ENCODE measurements at regions not wholly inside any gene's neighbourhood (a gene's known extent, or its start where the extent isn't known, plus 50 kb on each side); places are given as distances from the start of the nearest gene placed in this dataset.
A peak's percentile ranks its signal among the peaks of the same experiment; 100 is the strongest.

GRCh38 chr7:153524070-153524601 lies 528.1 kb upstream of the DPP6 start:
- Histone ChIP-seq H3K27me3 (ENCODE audit: control insufficient read depth, insufficient read depth, low read length) (no peaks in the 10 kb centered on the region), H3K9me3 (ENCODE audit: control insufficient read depth, low read depth, low read length) (no peaks in the 10 kb centered on the region), H3K36me3 (ENCODE audit: control insufficient read depth, insufficient read depth, low read length) (no peaks in the 10 kb centered on the region), H3K4me3 (ENCODE audit: low read length) (no peak overlapping the region), H3K27ac (ENCODE audit: low read length) (no peak overlapping the region), H3K4me1 (ENCODE audit: control insufficient read depth, insufficient read depth, low read length) (no peaks in the 10 kb centered on the region)
- WGBS (ENCODE audit: insufficient coverage, low lambda C conversion rate), result no CpG with 5 or more reads among the region's 9 CpGs
- peak in 1 of 2 donors; percentile 4 for DNase-seq

GRCh38 chr7:153529100-153529499 lies 523.1 kb upstream of the DPP6 start:
- Histone ChIP-seq H3K27me3 (ENCODE audit: control insufficient read depth, insufficient read depth, low read length) (no peaks in the 10 kb centered on the region), H3K4me1 (ENCODE audit: control insufficient read depth, insufficient read depth, low read length) (no peaks in the 10 kb centered on the region), H3K4me3 (ENCODE audit: low read length) (no peak overlapping the region), H3K27ac (ENCODE audit: low read length) (no peak overlapping the region), H3K36me3 (ENCODE audit: control insufficient read depth, insufficient read depth, low read length) (no peaks in the 10 kb centered on the region), H3K9me3 (ENCODE audit: control insufficient read depth, low read depth, low read length) (peaks cover 13% of the 10 kb centered on the region)
- no CpG with 5 or more reads among the region's 7 CpGs for WGBS (ENCODE audit: insufficient coverage, low lambda C conversion rate)
- DNase-seq, result no peak

GRCh38 chr7:153529651-153530165 lies 522.5 kb upstream of the DPP6 start:
- Histone ChIP-seq H3K27me3 (ENCODE audit: control insufficient read depth, insufficient read depth, low read length) (no peaks in the 10 kb centered on the region), H3K9me3 (ENCODE audit: control insufficient read depth, low read depth, low read length) (peaks cover 13% of the 10 kb centered on the region), H3K4me1 (ENCODE audit: control insufficient read depth, insufficient read depth, low read length) (no peaks in the 10 kb centered on the region), H3K27ac (ENCODE audit: low read length) (no peak overlapping the region), H3K36me3 (ENCODE audit: control insufficient read depth, insufficient read depth, low read length) (no peaks in the 10 kb centered on the region), H3K4me3 (ENCODE audit: low read length) (no peak overlapping the region)
- no CpG with 5 or more reads among the region's 12 CpGs for WGBS (ENCODE audit: insufficient coverage, low lambda C conversion rate)
- DNase-seq, result no peak

- Histone ChIP-seq H3K27me3 (ENCODE audit: control insufficient read depth, insufficient read depth, low read length) (no peaks in the 10 kb centered on the region), H3K9me3 (ENCODE audit: control insufficient read depth, low read depth, low read length) (peaks cover 13% of the 10 kb centered on the region), H3K4me3 (ENCODE audit: low read length) (no peak overlapping the region), H3K27ac (ENCODE audit: low read length) (no peak overlapping the region), H3K4me1 (ENCODE audit: control insufficient read depth, insufficient read depth, low read length) (no peaks in the 10 kb centered on the region), H3K36me3 (ENCODE audit: control insufficient read depth, insufficient read depth, low read length) (no peaks in the 10 kb centered on the region)
- WGBS (ENCODE audit: insufficient coverage, low lambda C conversion rate), result no CpG with 5 or more reads among the region's 9 CpGs
- DNase-seq, result no peak
These were observed 521.8 kb upstream of the DPP6 start for GRCh38 chr7:153530441-153530840.

GRCh38 chr7:153532326-153532725 lies 519.9 kb upstream of the DPP6 start:
- H3K4me1 ChIP-seq (ENCODE audit: control insufficient read depth, insufficient read depth, low read length), result no peaks in the 10 kb centered on the region
- WGBS (ENCODE audit: insufficient coverage, low lambda C conversion rate), result no CpG with 5 or more reads among the region's 2 CpGs
- no peaks in the 10 kb centered on the region for H3K27me3 ChIP-seq (ENCODE audit: control insufficient read depth, insufficient read depth, low read length)
- no peaks in the 10 kb centered on the region for H3K36me3 ChIP-seq (ENCODE audit: control insufficient read depth, insufficient read depth, low read length)
- no peak overlapping the region for H3K4me3 ChIP-seq (ENCODE audit: low read length)
- H3K27ac ChIP-seq (ENCODE audit: low read length), result no peak overlapping the region
- peaks cover 13% of the 10 kb centered on the region for H3K9me3 ChIP-seq (ENCODE audit: control insufficient read depth, low read depth, low read length)
- no peak for DNase-seq

- Histone ChIP-seq H3K27me3 (ENCODE audit: control insufficient read depth, insufficient read depth, low read length) (no peaks in the 10 kb centered on the region), H3K4me1 (ENCODE audit: control insufficient read depth, insufficient read depth, low read length) (no peaks in the 10 kb centered on the region), H3K36me3 (ENCODE audit: control insufficient read depth, insufficient read depth, low read length) (no peaks in the 10 kb centered on the region), H3K27ac (ENCODE audit: low read length) (no peak overlapping the region), H3K9me3 (ENCODE audit: control insufficient read depth, low read depth, low read length) (peaks cover 1% of the 10 kb centered on the region), H3K4me3 (ENCODE audit: low read length) (no peak overlapping the region)
- no CpG with 5 or more reads among the region's 8 CpGs for WGBS (ENCODE audit: insufficient coverage, low lambda C conversion rate)
- DNase-seq, result no peak
These were observed 514.9 kb upstream of the DPP6 start for GRCh38 chr7:153537271-153537670.

- Histone ChIP-seq H3K9me3 (ENCODE audit: control insufficient read depth, low read depth, low read length) (no peaks in the 10 kb centered on the region), H3K27me3 (ENCODE audit: control insufficient read depth, insufficient read depth, low read length) (no peaks in the 10 kb centered on the region), H3K4me1 (ENCODE audit: control insufficient read depth, insufficient read depth, low read length) (no peaks in the 10 kb centered on the region), H3K36me3 (ENCODE audit: control insufficient read depth, insufficient read depth, low read length) (no peaks in the 10 kb centered on the region), H3K4me3 (ENCODE audit: low read length) (no peak overlapping the region), H3K27ac (ENCODE audit: low read length) (no peak overlapping the region)
- DNase-seq, result no peak
- no CpG with 5 or more reads among the region's 2 CpGs for WGBS (ENCODE audit: insufficient coverage, low lambda C conversion rate)
These were observed 510.3 kb upstream of the DPP6 start for GRCh38 chr7:153541903-153542302.

- no peaks in the 10 kb centered on the region for H3K27me3 ChIP-seq (ENCODE audit: control insufficient read depth, insufficient read depth, low read length)
- no peaks in the 10 kb centered on the region for H3K36me3 ChIP-seq (ENCODE audit: control insufficient read depth, insufficient read depth, low read length)
- H3K27ac ChIP-seq (ENCODE audit: low read length), result no peak overlapping the region
- no peak for DNase-seq
- no peaks in the 10 kb centered on the region for H3K4me1 ChIP-seq (ENCODE audit: control insufficient read depth, insufficient read depth, low read length)
- WGBS (ENCODE audit: insufficient coverage, low lambda C conversion rate), result 88% methylated on average over 3 of the region's 5 CpGs
- no peaks in the 10 kb centered on the region for H3K9me3 ChIP-seq (ENCODE audit: control insufficient read depth, low read depth, low read length)
- H3K4me3 ChIP-seq (ENCODE audit: low read length), result no peak overlapping the region
These were observed 509.0 kb upstream of the DPP6 start for GRCh38 chr7:153543232-153543631.

GRCh38 chr7:153550173-153550572 lies 502.0 kb upstream of the DPP6 start:
- no peak overlapping the region for H3K4me3 ChIP-seq (ENCODE audit: low read length)
- no peaks in the 10 kb centered on the region for H3K4me1 ChIP-seq (ENCODE audit: control insufficient read depth, insufficient read depth, low read length)
- DNase-seq, result no peak
- no peaks in the 10 kb centered on the region for H3K36me3 ChIP-seq (ENCODE audit: control insufficient read depth, insufficient read depth, low read length)
- H3K27ac ChIP-seq (ENCODE audit: low read length), result no peak overlapping the region
- no peaks in the 10 kb centered on the region for H3K9me3 ChIP-seq (ENCODE audit: control insufficient read depth, low read depth, low read length)
- H3K27me3 ChIP-seq (ENCODE audit: control insufficient read depth, insufficient read depth, low read length), result no peaks in the 10 kb centered on the region
- no CpG with 5 or more reads among the region's 1 CpG for WGBS (ENCODE audit: insufficient coverage, low lambda C conversion rate)

GRCh38 chr7:153564391-153564790 lies 487.8 kb upstream of the DPP6 start:
- peaks cover 2% of the 10 kb centered on the region for H3K9me3 ChIP-seq (ENCODE audit: control insufficient read depth, low read depth, low read length)
- DNase-seq, result no peak
- no peaks in the 10 kb centered on the region for H3K36me3 ChIP-seq (ENCODE audit: control insufficient read depth, insufficient read depth, low read length)
- H3K4me1 ChIP-seq (ENCODE audit: control insufficient read depth, insufficient read depth, low read length), result no peaks in the 10 kb centered on the region
- WGBS (ENCODE audit: insufficient coverage, low lambda C conversion rate), result 80% methylated on average over 1 of the region's 6 CpGs
- H3K27me3 ChIP-seq (ENCODE audit: control insufficient read depth, insufficient read depth, low read length), result no peaks in the 10 kb centered on the region
- H3K27ac ChIP-seq (ENCODE audit: low read length), result no peak overlapping the region
- no peak overlapping the region for H3K4me3 ChIP-seq (ENCODE audit: low read length)

GRCh38 chr7:153566324-153566723 lies 485.9 kb upstream of the DPP6 start:
- H3K9me3 ChIP-seq (ENCODE audit: control insufficient read depth, low read depth, low read length), result peaks cover 2% of the 10 kb centered on the region
- no peaks in the 10 kb centered on the region for H3K27me3 ChIP-seq (ENCODE audit: control insufficient read depth, insufficient read depth, low read length)
- no peaks in the 10 kb centered on the region for H3K36me3 ChIP-seq (ENCODE audit: control insufficient read depth, insufficient read depth, low read length)
- H3K27ac ChIP-seq (ENCODE audit: low read length), result no peak overlapping the region
- DNase-seq, result no peak
- no peaks in the 10 kb centered on the region for H3K4me1 ChIP-seq (ENCODE audit: control insufficient read depth, insufficient read depth, low read length)
- WGBS (ENCODE audit: insufficient coverage, low lambda C conversion rate), result no CpG with 5 or more reads among the region's 6 CpGs
- no peak overlapping the region for H3K4me3 ChIP-seq (ENCODE audit: low read length)

Data from large intestine (tissue), 3 donors.